NCI-H69 (cell line): ENCODE measurements at regions not wholly inside any gene's neighbourhood (a gene's known extent, or its start where the extent isn't known, plus 50 kb on each side); places are given as distances from the start of the nearest gene placed in this dataset.
"Not testable (repeated sequence)": the region's sequence is repeated elsewhere in the genome, so short reads cannot be mapped to it uniquely, and the experiment has no call there.

Source experiments
- DNase-seq: peaks from one replicate; lab custom pipeline; 2025; lab: John Stamatoyannopoulos, UW

DNA sequence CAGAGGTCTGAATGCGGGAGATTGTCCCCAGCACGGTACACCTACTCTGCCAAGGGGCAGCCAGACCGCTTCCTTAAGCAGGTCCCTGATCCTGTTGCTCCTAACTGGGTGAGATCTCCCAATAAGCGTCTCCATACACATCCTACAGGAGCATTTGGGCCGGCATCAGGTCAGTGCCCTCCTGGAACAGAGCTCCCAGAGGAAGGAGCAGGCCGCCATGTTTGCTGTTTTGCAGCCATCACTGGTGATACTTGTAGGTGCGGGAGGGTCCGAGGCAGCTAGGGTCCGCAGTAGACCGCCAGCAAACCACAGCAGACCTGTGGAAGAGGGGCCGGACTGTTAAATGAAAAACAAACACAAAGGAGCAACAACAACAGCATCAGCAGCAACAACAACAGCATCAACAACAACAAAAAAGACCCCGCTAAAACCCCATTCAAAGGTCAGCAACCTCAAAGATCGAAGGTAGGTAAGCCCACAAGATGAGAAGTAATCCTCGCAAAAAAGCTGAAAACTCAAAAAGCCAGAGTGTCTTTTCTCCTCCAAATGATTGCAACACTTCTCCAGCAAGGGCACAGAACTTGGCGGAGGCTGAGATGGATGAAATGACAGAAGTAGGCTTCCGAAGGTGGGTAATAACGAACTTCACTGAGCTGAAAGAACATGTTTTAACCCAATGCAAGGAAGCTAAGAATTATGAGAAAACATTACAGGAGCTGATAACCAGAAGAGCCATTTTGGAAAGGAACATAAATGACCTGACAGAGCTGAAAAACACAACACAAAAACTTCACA is 79.0 kb upstream of the CDH7 start:
- DNase-seq: peak; percentile 19

DNA sequence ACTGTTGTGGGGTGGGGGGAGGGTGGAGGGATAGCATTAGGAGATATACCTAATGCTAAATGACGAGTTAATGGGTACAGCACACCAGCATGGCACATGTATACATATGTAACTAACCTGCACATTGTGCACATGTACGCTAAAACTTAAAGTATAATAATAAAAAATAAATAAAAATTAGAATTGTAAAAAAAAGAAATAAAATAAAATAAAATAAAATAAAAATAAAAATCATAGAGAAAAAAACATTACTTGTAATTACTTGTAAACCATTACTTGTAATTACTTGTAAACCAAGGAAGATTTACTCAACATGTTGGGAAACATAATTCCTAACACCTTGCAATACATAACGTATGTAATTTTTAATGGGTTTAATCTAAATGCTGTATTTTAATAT is 80.7 kb upstream of the CDH7 start:
- not testable (repeated sequence) for DNase-seq

DNA sequence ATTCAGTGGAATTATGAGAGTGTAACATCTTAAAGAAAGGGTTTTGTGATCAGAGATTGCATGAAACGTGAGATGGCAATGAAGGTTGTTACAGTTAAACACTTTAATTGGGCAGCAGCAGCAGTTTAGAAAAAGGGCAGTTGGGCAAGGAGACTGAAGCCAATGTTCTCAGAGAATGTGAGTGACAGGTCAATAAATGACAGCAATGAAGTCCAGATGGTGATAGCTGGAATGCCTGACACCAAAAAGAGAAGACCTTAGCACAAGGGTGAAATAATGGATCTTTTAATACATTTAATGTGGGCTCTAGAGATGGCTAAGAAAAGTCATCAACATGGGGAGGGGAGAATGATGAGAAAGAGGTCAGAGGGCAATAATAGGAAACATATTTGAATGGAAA is 89.4 kb upstream of the CDH7 start:
- peak; percentile 69 for DNase-seq

DNA sequence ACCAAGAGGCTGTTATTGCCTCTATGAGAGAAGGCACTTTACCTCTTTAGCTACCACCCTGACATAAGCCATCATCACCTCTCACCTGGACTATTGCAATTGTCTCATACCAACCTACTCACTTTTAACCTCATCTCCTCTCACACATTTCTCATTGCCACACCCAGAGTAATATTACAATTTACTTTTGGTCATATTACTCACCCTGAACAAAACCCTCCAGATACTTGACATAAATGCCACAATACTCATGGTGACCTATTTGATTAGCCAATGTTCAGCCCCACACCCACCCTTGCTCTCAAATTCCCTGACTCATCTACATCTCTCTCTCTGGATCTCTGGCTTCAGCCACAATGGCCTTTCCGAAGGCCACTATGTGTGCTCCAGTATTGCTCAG is 90.9 kb upstream of the CDH7 start:
- no peak for DNase-seq

- no peak for DNase-seq
Observed at GRCh38 chr18:65659312-65659711, 91.5 kb upstream of the CDH7 start.

DNA sequence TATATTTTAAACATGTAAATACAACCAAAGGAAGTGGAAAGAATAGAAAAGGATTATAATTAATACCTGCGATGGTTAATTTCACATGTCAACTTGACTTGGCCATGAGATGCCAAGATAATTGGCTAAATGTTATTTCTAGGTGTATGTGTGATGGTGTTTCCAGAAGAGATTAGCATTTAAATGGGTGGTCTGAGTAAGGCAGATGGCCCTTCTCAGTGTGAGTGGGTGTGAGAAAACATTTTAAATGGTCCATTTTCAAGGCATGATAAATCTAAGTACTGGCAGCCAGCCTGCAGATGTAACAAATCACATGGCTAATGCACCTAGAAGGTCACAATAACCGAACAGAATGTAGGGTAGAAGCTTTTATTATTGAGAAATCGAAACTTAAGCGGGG is 99.6 kb upstream of the CDH7 start:
- DNase-seq: peak; percentile 89

GRCh38 chr18:65632236-65632635 is 118.6 kb upstream of the CDH7 start:
- peak; percentile 31 for DNase-seq

GRCh38 chr18:65631766-65632165 is 119.0 kb upstream of the CDH7 start:
- DNase-seq: peak; percentile 53

GRCh38 chr18:65628390-65628789 is 122.4 kb upstream of the CDH7 start:
- no peak for DNase-seq

GRCh38 chr18:65623676-65624075 is 127.1 kb upstream of the CDH7 start:
- DNase-seq: no peak

- DNase-seq: no peak
Observed at GRCh38 chr18:65622436-65622835, 128.4 kb upstream of the CDH7 start.

- DNase-seq: no peak
Observed at GRCh38 chr18:65620076-65620696, 130.6 kb upstream of the CDH7 start.

DNA sequence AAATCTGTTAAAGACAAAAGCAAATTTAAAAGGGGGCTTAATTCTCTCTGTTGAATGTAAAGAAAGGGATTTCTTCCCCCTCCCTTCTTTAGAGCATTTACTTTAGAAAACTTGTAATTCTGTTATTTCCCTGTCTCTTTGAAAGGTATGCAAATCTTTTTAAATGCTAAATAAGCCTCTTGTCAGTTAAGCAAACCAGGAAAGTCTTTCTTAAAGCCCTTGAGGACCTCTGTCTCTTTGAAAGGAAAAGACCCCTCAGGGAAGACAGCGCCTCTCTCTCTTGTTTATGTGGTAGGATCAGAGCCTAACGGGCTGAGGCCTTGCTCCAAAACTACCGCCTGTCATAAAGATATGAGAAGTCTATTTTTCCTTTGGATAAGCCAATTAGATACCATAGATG is 139.9 kb upstream of the CDH7 start:
- DNase-seq: peak; percentile 22

DNA sequence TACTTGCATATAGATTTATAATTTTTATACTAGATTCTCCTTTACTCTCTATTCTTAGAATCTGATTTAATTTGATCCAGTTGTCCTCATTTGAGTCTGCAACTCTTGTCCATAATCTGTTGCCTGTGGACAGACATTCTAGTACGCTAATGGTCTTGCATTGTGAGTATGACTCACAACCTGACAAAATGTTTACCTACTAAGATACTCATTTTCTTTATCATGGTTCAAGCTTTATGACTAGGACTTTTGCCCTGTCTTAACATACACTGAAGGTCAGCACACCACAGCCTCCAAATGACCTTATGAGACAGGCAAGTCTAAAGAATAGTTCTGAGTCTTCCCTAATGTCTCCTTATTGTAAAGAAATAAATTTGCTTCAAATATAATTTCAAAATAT is 142.3 kb upstream of the CDH7 start:
- DNase-seq: peak; percentile 31

- DNase-seq: no peak
Observed at GRCh38 chr18:65607161-65607560, 143.7 kb upstream of the CDH7 start.

- DNase-seq: no peak
Observed at GRCh38 chr18:65606551-65607130, 144.2 kb upstream of the CDH7 start.

GRCh38 chr18:65605352-65605751 is 145.5 kb upstream of the CDH7 start:
- DNase-seq: not testable (repeated sequence)

GRCh38 chr18:65601775-65602174 is 149.0 kb upstream of the CDH7 start:
- DNase-seq: no peak

GRCh38 chr18:65592435-65592834 is 158.4 kb upstream of the CDH7 start:
- DNase-seq: peak; percentile 42

DNA sequence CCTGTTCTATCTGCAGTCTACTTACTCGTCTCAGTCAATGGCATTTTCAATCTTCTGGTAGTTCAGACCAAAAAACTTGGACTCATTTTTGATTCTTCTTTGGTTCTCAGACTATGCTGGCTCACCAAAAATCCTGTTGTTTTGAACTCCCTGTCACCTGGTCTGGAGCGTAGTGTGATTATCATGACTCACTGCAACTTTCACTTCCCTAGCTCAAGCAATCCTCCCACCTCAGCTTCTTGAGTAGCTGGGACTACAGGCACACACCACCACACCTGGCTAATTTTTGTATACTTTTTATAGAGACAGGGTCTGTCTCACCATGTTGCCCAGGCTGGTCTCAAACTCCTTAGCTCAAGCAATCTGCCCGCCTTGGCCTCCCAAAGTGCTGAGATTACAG is 163.3 kb upstream of the CDH7 start:
- peak; percentile 47 for DNase-seq

DNA sequence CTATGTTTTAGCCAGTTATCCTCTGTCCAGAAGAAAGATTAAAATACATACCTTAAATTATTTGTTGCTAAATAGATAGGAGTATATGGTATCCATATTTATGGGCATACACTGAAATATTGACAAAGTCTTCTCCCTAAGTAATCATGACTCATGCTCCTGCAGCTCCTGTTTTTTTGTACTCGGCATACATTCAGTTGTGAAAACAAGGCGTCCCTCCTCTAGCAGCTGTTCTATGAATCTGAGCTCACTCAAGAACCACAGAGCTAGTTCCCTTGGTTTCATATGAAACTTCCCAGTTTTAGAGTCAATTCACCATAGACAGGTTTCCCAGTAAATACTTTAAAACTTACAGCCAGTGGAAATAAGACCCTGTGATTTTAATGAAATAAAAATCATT is 168.7 kb upstream of the CDH7 start:
- not testable (repeated sequence) for DNase-seq

DNA sequence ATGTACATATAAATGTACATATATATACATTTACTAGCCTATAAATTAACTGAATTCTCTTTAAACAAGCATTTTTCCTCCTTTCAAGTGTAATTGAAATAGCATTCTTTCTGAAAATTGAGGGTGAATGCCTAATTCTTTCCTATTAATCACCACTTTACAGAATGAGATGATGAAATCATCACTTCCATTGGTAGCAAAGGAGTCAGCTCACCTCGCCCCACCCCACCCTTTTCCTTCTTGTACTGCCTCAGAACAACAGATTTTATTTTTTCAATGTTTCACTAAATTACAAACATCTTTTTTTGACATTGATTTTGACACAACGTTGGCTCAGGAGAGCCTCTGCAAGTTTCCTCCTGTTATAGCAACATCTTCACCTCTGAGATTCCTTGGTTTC is 181.9 kb upstream of the CDH7 start:
- DNase-seq: peak; percentile 47

GRCh38 chr18:65567372-65567771 is 183.4 kb upstream of the CDH7 start:
- peak; percentile 86 for DNase-seq
